ENCODE measurements at regions not wholly inside any gene's neighbourhood (a gene's known extent, or its start where the extent isn't known, plus 50 kb on each side); places are given as distances from the start of the nearest gene placed in this dataset.

GRCh38 chr2:106631281-106631680 is 144.1 kb downstream of the CD8B2 start:
- DNase-seq = no peak

DNA sequence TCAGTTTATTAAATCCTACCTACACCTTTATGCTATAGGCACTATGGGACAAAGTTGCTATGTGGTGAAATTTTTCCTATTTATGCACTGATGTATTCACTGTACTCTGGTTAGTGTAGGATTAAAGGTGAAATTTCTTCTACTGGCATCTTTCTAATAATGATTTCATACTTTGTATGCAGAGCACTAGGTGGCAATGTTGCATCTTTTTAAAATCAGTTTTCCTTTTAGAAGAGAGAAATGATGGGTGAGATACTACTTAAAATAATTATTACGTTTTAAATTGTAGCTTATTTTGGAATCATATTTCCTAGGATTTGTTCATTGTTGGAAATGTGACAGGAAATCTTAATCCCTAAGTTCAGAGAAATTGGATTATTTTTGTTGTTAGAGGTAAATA is 150.9 kb downstream of the CD8B2 start:
- peak; percentile 44 for DNase-seq

- DNase-seq = no peak
Observed at GRCh38 chr2:106638580-106638979, 151.4 kb downstream of the CD8B2 start.

DNA sequence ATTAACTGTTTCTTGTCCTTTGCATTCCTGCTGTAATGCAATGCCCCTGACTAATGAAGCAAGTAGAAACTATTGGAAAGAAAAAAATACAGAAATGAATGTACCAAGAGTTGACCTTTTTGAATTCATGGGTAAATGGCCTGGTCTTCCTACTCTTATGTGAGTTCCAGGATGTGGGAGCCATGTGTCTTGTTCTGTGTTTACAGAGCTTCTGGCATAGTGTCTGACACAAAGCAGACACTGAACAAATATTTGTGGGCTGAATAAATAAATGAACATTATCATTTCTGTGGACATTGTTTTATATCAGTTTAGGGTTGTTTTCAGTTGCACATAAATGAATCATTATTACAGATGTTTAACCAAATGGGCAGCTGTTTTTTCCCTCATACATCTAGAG is 155.5 kb downstream of the CD8B2 start:
- no peak for DNase-seq

DNA sequence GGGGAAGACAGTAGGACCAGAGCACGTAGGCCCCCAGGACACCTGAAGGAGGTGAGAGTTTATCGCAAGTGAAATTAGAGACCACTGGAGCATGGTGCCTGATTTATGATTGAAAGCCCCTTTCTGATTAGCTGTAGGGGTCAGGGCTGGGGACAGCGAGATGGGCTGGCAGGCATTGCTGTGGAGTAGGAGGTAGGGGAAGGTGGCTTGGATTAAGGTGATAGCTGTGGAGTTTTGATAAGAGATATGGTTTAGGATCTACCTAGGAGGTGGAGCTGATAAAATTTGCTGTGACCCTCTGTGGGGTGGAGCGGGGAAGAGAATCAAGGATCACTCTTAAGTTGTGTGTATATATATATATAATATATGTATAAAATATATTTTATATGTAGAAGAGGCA is 157.5 kb downstream of the CD8B2 start:
- no peak for DNase-seq

GRCh38 chr2:106646605-106647004 is 159.4 kb downstream of the CD8B2 start:
- no peak for DNase-seq

- DNase-seq = peak; percentile 48
Observed at GRCh38 chr2:106649306-106649705, 162.1 kb downstream of the CD8B2 start.

- no peak for DNase-seq
Observed at GRCh38 chr2:106653465-106653864, 166.3 kb downstream of the CD8B2 start.

GRCh38 chr2:106658616-106659015 is 171.5 kb downstream of the CD8B2 start:
- no peak for DNase-seq

DNA sequence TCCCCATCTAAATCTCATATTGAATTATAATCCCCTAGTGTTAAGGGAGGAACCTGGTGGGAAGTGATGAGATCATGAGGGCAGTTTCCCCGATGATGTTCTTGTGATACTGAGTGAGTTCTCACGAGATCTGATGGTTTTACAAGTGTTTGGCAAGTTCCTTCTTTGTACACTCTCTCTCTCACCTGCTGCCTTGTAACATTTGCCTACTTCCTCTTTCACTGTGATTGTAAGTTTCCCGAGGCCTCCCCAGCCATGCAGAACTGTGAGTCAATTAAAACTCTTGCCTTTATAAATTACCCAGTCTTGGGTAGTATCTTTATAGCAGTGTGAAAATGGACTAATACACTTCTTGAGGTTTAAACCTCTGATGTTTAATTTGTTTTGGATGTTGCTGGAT is 177.5 kb downstream of the CD8B2 start:
- no peak for DNase-seq

DNA sequence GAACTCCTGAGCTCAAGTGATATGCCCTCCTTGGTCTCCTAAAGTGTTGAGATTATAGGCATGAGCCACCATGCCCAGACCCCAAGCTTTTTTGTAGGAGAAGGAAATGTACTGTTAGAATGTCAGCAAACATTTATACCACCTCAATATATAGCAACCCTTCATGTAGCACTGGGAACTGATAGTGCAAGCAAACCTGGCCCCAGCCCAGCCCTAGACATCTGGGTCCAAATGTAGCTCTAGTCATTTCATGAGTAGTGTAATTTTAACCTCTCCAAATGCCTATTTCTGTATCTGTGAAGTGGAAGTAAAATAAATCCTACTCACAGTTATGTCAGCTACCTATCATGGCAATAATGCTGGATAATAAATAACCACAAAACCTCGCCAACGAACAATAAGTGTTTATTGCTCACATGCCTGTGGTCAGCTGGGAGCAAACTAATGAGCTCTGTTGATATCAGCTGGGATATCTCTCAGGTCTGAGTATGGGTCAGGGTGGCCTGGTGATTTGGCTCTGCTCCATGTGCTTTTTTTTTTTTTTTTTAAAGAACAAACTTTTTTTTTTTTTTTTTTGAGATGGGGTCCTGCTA is 180.4 kb downstream of the CD8B2 start:
- DNase-seq = no peak

DNA sequence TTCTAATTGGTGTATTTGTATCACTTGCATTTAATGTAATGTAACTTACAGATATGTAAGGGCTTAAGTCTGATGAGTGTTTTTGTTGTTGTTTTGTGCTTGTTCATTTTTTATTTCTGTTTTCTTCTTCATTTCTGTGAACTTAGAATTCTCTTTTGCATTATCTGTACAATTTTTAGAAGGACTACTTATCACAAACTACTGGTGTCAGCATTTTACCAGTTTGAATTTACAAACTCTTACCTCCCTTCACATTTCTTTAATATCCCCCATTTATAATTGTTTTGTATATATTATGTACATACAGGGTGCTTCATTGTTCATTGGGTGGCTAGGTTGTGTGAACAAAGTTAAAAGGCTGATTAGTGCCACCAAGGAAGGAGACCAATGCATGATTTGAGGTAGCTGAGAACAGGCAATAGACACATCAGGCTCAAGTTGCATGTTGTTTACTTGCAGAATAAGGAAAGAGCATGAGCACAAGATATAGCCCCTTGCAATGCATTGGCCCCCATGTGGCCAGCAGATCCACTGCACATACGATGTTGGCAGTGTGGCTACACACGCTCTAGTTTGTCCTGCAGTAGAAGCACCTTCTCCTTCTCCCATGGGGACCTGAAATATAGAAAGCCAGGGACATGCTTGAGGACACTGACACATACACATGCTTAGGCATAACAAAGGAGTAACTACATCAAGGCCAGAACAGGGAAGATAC is 198.2 kb downstream of the CD8B2 start:
- no peak for DNase-seq

- DNase-seq = no peak
Observed at GRCh38 chr2:106686814-106687213, 199.2 kb downstream of the ST6GAL2 start.

DNA sequence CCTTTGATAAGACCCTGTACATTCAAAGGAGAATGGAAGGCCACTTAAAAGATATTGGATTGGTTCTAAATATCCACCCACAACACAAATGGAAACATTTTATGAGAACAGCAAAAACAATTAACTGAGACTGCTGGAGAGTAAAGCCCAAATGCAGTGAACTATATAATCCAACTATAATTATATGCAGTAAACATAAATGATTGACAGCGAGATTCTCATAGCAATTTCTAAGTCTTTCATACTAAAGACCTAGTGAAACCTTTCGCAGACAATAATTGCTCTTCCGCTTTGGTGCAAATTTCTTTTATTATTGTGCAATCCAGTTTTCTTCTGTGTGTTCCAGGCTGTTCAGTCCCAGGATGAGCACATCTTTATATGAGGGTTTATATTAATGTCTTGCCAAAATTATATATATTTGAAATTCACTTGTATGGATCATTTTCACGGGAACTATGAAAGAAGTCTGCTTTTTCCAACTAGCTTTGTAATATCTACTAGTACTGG is 190.9 kb downstream of the ST6GAL2 start:
- no peak for DNase-seq

- no peak for DNase-seq
Observed at GRCh38 chr2:106695919-106696318, 190.0 kb downstream of the ST6GAL2 start.

DNA sequence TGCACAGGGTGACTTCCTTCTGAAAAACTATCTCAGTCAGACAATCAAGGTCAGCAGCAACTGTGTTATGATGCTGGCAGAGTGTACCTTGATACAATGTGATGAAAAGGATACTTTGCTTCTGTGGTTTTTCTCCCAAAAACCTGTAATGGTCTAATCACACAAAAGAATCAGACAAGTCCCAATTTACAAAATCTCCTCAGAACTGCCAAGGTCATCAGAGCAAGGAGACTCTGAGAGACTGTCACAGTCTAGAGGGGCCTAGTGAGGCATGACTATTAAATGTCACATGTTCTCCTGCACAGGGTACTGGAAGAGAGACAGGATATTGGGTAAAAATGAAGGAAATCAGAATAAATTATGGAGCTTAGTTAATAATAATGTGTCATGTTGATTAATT is 185.4 kb downstream of the ST6GAL2 start:
- DNase-seq = no peak

GRCh38 chr2:106701203-106702022 is 184.6 kb downstream of the ST6GAL2 start:
- no peak for DNase-seq

DNA sequence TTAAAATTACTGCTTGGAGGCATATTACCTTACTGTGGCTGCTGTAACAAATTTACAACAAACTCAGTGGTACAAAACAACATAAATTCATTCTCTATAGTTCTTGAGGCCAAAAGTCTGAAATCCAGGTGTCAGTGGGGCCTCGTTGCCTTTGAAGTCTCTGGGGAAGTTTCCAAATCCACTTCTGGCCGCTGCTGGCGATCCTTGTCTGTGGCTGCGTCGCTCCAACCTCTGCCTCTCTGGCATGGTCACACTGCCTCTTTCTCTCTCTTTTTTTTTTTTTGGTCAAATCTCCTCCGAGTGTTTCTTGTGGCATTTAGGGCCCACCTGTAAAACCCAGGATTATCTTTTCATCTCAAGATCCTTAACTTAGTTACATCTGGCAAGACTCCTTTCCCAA is 182.8 kb downstream of the ST6GAL2 start:
- DNase-seq = no peak

GRCh38 chr2:106704798-106705197 is 181.2 kb downstream of the ST6GAL2 start:
- DNase-seq = no peak

- DNase-seq = no peak
Observed at GRCh38 chr2:106705877-106706276, 180.1 kb downstream of the ST6GAL2 start.

DNA sequence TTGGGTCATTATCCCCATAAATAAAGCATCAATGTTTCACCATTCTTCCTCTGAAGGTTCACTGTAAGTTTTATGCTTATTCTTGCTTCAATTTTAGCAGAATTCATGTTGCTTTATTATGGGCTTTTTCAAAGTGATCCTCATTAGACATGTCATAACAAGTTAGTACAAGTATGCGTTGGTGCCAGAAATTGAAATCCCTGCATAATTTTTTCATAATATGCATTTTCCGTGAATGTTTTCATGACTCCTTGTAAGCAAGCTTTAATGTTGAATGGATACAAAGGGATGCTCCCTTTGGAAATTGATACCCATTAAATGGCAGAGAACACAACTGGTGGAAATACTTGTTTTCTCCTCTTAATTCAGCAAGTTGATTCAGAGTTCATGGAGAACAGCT is 179.7 kb downstream of the ST6GAL2 start:
- DNase-seq = no peak

- peak; percentile 0 for DNase-seq
Observed at GRCh38 chr2:106708209-106708608, 177.8 kb downstream of the ST6GAL2 start.

DNA sequence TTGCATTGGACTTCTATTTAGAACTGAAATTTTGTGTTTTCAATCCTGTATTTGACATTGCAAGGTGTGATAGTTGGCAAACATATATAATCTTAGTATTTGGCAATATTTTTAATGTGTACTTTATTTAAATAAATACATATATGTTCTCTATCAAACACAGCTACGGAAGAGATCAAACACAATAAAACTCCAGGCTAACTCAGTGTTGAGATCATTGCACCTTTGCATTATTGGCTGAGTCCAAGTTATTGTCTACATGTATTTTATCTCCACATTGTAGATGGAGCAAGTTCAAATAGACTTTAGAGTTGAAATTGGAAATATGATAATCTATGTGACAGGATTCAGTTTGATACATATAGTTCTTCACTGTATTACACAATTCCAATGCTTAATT is 176.7 kb downstream of the ST6GAL2 start:
- DNase-seq = no peak

DNA sequence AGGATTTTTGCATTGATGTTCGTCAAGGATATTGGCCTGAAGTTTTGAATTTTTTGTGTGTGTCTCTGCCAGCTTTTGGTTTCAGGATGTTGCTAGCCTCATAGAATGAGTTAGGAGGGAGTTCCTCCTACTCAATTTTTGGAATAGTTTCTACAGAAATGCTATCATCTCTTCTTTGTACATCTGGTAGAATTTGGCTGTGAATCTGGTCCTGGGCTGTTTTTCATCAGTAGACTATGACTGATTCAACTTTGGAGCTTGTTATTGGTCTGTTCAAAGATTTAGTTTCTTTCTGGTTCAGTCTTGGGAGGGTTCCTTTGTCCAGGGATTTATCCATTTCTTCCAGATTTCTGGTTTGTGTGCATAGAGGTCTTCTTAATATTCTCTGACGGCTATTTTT is 166.7 kb downstream of the ST6GAL2 start:
- no peak for DNase-seq

All from fibroblast of skin of back (primary cell).